Mesodermal cell (in vitro differentiated cells): ENCODE measurements at regions not wholly inside any gene's neighbourhood (a gene's known extent, or its start where the extent isn't known, plus 50 kb on each side); places are given as distances from the start of the nearest gene placed in this dataset.
A peak's percentile ranks its signal among the peaks of the same experiment; 100 is the strongest.

ENCODE experiments used
- H3K27ac ChIP-seq: 2 replicates; pipeline ENCODE4 v1.7.0; 2013; ENCODE audit warnings: mild to moderate bottlenecking, low read depth, low read length, moderate library complexity; ENCODE audit not compliant: severe bottlenecking
- H3K36me3 ChIP-seq: 2 replicates; pipeline ENCODE4 v1.7.1; 2013; ENCODE audit warnings: mild to moderate bottlenecking, low read length, moderate library complexity; ENCODE audit not compliant: control insufficient read depth, insufficient read depth
- H3K4me1 ChIP-seq: one replicate; pipeline ENCODE4 v1.7.1; 2013; ENCODE audit warnings: mild to moderate bottlenecking, low read length; ENCODE audit not compliant: insufficient read depth, control insufficient read depth, poor library complexity, severe bottlenecking
- H3K4me3 ChIP-seq: 2 replicates; pipeline ENCODE4 v1.7.0; 2013; ENCODE audit warnings: low read length, control low read depth, mild to moderate bottlenecking; ENCODE audit not compliant: insufficient read depth, poor library complexity, severe bottlenecking; ENCODE audit errors: extremely low read depth
- H3K9me3 ChIP-seq: 2 replicates; pipeline ENCODE4 v1.7.1; 2013; ENCODE audit warnings: mild to moderate bottlenecking, low read length, moderate library complexity; ENCODE audit not compliant: control insufficient read depth
- WGBS, 2 experiments: methylation state at CpG; one replicate each; pipeline ENCODE4 v1.1.5; 2013; ENCODE audit warnings: missing lambda C conversion rate in 2 of 2; ENCODE audit not compliant: insufficient coverage in 2 of 2; 5-methylcytosine and 5-hydroxymethylcytosine counted together

DNA sequence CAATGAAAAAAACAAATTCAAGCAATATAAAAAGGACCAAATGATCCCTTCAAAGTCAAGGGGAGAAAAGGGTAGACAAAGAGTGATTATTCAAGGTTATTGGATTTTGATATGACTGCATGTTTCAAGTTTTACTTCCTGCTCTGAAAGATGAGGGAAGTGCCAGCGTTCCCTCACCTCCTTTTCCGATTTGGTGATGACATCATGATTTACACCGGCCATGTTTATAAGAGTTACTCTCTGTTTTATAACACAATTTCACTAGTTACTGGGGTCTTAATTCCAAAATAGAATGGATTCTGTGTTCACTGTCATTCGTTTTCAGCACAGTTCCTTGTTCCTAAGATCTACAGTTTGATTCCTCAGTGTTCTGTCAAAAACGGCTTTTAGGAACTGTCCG is 60.5 kb upstream of the CPXM2 start:
- no peak overlapping the region for H3K27ac ChIP-seq
- H3K4me3 ChIP-seq = no peak overlapping the region
- peaks cover 3% of the 10 kb centered on the region for H3K4me1 ChIP-seq
- WGBS, 2 experiments = 91 to 100% methylated on average over 5 of the region's 6 CpGs
- no peaks in the 10 kb centered on the region for H3K9me3 ChIP-seq
- H3K36me3 ChIP-seq = no peaks in the 10 kb centered on the region

GRCh38 chr10:123948030-123948823 is 56.6 kb upstream of the CPXM2 start:
- 82 to 93% methylated on average over 5 to 7 of the region's 9 CpGs for WGBS, 2 experiments

DNA sequence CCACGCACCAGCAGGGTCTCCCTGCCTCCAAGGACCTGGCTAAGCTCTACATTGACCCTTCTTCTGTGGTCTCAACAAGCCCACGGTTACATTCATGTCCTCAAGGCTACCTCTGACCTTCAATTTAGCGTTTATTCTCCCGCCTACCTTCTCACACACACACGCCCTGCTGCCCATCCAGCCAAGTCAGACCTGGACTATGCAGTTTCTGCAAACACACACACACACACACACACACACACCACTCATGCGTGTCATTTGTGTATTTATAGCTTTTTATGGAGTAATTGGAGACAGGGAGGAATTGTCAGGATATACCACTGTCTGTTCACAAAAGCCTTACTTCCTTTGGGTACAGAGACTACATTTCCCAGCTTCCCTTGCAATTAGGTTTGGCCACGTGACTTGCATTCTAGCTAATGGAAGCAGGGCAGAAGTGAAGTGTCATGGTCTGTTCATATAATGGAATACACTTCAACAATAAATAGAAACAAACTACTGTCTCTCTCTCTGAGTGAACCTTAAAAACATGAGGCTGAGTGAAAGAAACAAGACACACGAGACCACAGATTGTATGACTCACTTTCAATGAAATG is 53.8 kb upstream of the CPXM2 start:
- Histone ChIP-seq H3K4me1 (peaks cover 34% of the 10 kb centered on the region), H3K36me3 (no peaks in the 10 kb centered on the region), H3K4me3 (no peak overlapping the region), H3K9me3 (no peaks in the 10 kb centered on the region), H3K27ac (peak overlapping the region; percentile 36)
- WGBS, 2 experiments = 88 to 94% methylated on average over 3 to 6 of the region's 8 CpGs

More at GRCh38 chr10:123948030-123948823, 56.6 kb upstream of the CPXM2 start:
- H3K27ac ChIP-seq = no peak overlapping the region
- H3K9me3 ChIP-seq = no peaks in the 10 kb centered on the region
- peaks cover 24% of the 10 kb centered on the region for H3K4me1 ChIP-seq
- H3K36me3 ChIP-seq = no peaks in the 10 kb centered on the region
- H3K4me3 ChIP-seq = no peak overlapping the region

DNA sequence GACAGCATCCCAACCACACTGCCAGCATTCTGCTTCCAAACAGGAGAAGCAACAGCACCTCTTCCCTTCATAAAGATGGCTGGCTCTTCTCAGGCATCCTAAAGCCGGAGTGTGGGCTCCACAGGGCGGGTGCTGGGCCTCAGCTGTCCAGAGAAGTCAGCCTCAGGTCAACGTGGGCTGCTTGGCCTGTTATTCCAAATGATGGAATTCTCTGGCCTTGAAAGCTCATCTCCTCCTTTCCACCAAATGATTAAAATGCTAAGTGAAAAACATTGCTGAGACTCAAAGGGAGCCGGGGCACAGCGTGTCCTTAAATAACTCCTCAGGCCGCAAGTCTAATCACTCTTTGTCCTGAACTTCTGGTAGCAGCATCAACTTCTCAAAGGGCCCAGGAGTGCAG is 53.1 kb upstream of the CPXM2 start:
- Histone ChIP-seq H3K36me3 (no peaks in the 10 kb centered on the region), H3K27ac (no peak overlapping the region), H3K4me3 (no peak overlapping the region), H3K4me1 (peaks cover 34% of the 10 kb centered on the region), H3K9me3 (no peaks in the 10 kb centered on the region)
- WGBS, 2 experiments = 89 to 93% methylated on average over 5 to 6 of the region's 6 CpGs

DNA sequence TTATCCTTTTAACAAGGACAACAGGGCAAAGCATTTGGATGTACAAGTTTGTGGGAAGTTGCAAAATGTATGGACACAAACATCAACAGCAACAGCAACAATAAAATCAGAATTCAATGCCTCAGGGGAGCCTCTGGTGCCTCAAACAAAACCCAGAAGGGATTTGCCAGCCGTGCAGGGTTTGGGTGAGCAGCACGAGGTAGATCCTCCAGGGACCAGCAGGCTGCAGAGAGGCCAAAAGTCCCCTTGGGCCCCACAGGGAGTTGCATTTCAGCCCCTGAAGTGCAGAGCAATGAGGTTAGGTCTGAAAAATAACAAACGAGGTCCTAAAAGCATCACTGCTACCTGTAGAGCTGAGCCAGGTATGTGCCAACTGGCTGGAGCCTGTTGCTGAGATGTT is 51.7 kb upstream of the CPXM2 start:
- Histone ChIP-seq H3K4me3 (no peak overlapping the region), H3K9me3 (no peaks in the 10 kb centered on the region), H3K27ac (no peak overlapping the region), H3K36me3 (no peaks in the 10 kb centered on the region), H3K4me1 (peaks cover 34% of the 10 kb centered on the region)
- 84 to 97% methylated on average over 3 of the region's 3 CpGs for WGBS, 2 experiments

DNA sequence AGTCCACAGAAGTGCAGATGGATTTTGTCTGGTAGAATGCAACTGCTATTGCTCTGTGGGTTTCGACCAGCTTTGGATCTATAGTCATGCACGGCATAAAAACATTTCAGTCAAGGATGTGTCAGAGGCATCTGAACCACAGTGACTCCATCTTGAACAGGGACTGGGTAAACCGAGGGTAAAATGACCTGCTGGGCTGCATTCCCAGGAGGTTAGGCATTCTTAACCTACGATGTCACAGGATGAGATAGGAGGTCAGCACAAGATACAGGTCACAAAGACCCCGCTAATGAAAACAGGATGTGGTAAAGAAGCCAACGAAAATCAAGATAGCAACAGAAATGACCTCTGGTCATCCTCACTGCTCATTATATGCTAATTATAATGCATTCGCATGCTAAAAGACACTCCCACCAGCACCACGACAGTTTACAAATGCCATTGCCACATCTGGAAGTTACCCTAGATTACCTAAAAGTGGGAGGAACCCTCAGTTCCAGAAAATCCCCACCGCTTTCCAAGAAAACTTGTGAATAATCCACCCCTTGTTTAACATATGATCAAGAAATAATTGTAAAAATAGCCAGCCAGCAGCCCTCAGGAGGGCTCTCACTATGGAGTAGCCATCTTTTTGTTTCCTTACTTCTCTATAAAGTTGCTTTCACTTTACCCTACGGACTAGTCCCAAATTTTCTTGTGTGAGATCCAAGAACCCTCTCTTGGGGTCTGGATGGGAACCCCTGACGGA is 50.7 kb upstream of the CPXM2 start:
- no peaks in the 10 kb centered on the region for H3K9me3 ChIP-seq
- H3K36me3 ChIP-seq = no peaks in the 10 kb centered on the region
- peaks cover 40% of the 10 kb centered on the region for H3K4me1 ChIP-seq
- no peak overlapping the region for H3K4me3 ChIP-seq
- 62 to 65% methylated on average over 8 of the region's 11 CpGs for WGBS, 2 experiments
- no peak overlapping the region for H3K27ac ChIP-seq
